ENCODE measurements at regions not wholly inside any gene's neighbourhood (a gene's known extent, or its start where the extent isn't known, plus 50 kb on each side); places are given as distances from the start of the nearest gene placed in this dataset.

DNA sequence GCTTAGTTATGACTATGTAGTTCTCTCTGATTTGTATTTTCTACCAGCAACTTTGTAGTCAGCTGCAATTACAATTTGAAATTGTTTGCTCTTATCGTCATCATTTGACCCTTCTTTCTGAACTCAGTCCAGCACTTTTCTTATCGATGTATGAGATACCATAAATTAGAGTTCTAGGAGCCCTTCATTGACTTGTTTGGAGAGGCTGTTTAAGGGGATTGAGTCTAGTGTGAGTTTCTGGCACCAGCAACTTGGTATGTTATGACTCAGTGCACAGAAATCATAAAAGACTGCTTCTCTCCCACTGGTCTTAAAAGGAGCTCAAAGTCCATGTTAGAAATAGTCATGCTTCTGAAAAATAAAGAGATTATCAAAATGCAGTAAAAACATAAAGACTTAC is 190.3 kb downstream of the TENT5A start:
- Histone ChIP-seq H3K27ac (ENCODE audit: poor library complexity, severe bottlenecking) (no peak overlapping the region), H3K9me3 (ENCODE audit: severe bottlenecking) (no peaks in the 10 kb centered on the region), H3K4me1 (ENCODE audit: insufficient read depth, poor library complexity, severe bottlenecking) (no peaks in the 10 kb centered on the region), H3K36me3 (ENCODE audit: low read depth) (no peaks in the 10 kb centered on the region), H3K27me3 (ENCODE audit: insufficient read depth, poor library complexity, severe bottlenecking) (no peaks in the 10 kb centered on the region), H3K4me3 (ENCODE audit: severe bottlenecking) (no peak overlapping the region)
- TF ChIP-seq, protein P1, sequence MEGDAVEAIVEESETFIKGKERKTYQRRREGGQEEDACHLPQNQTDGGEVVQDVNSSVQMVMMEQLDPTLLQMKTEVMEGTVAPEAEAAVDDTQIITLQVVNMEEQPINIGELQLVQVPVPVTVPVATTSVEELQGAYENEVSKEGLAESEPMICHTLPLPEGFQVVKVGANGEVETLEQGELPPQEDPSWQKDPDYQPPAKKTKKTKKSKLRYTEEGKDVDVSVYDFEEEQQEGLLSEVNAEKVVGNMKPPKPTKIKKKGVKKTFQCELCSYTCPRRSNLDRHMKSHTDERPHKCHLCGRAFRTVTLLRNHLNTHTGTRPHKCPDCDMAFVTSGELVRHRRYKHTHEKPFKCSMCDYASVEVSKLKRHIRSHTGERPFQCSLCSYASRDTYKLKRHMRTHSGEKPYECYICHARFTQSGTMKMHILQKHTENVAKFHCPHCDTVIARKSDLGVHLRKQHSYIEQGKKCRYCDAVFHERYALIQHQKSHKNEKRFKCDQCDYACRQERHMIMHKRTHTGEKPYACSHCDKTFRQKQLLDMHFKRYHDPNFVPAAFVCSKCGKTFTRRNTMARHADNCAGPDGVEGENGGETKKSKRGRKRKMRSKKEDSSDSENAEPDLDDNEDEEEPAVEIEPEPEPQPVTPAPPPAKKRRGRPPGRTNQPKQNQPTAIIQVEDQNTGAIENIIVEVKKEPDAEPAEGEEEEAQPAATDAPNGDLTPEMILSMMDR (IDR thresholded peaks at IDR 0.05; ENCODE audit: poor library complexity, severe bottlenecking): no peak
- DNase-seq (ENCODE audit: low spot score) (no peak), ATAC-seq (ENCODE audit: low read depth) (peak; percentile 38; the same call in 1 of the 3 replicates)

DNA sequence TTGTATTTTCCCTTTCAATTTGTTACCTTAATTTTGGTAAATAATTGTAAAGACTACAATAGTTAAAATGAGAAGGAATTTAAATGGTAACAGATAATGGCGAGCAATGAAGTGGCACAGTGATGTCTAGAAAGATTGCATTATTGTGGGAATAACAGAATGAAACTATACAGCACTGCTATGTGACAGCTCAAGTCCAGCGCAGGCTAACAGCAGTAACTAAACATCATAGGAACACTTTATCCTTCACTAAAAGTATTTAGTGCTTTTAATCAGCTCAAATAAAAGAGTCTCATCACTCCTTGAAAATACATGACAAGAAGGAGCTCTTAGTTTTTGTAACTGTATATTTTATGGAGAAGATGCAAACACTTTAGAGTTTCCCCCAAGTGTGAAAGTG is 190.8 kb downstream of the TENT5A start:
- DNase-seq (ENCODE audit: low spot score) (no peak), ATAC-seq (ENCODE audit: low read depth) (no peak)
- H3K9me3 ChIP-seq (ENCODE audit: severe bottlenecking): no peaks in the 10 kb centered on the region
- H3K36me3 ChIP-seq (ENCODE audit: low read depth): no peaks in the 10 kb centered on the region
- TF ChIP-seq, protein P1 (IDR thresholded peaks at IDR 0.05; ENCODE audit: poor library complexity, severe bottlenecking): no peak
- H3K27ac ChIP-seq (ENCODE audit: poor library complexity, severe bottlenecking): no peak overlapping the region
- H3K4me1 ChIP-seq (ENCODE audit: insufficient read depth, poor library complexity, severe bottlenecking): no peaks in the 10 kb centered on the region
- no peaks in the 10 kb centered on the region for H3K27me3 ChIP-seq (ENCODE audit: insufficient read depth, poor library complexity, severe bottlenecking)
- no peak overlapping the region for H3K4me3 ChIP-seq (ENCODE audit: severe bottlenecking)

DNA sequence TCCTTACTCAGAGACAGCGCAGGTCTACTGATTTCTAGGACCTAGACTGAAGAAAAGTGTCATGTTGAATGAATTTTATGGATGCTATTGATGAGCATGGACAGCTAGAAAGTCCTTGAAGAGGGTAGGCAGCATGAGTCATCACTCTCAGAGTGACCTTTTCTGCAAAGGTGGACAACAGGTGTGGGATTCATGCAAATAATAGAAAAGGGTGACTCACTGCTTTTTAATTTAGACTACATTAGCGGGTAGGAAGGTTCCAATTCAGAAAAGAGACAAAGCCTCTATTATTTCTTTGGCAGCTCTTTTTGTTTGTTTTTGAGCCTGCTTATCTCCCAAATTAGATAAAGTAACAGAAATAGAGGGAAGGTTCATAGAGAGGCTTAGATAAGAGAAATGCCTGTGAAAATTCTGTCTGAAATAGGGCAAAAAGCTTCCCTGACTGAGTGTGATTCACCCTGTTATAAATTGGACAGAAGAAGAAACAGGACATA is 191.4 kb downstream of the TENT5A start:
- H3K27me3 ChIP-seq (ENCODE audit: insufficient read depth, poor library complexity, severe bottlenecking): no peaks in the 10 kb centered on the region
- no peaks in the 10 kb centered on the region for H3K4me1 ChIP-seq (ENCODE audit: insufficient read depth, poor library complexity, severe bottlenecking)
- DNase-seq (ENCODE audit: low spot score) (no peak), ATAC-seq (ENCODE audit: low read depth) (no peak)
- TF ChIP-seq, protein P1 (IDR thresholded peaks at IDR 0.05; ENCODE audit: poor library complexity, severe bottlenecking): no peak
- no peak overlapping the region for H3K27ac ChIP-seq (ENCODE audit: poor library complexity, severe bottlenecking)
- H3K36me3 ChIP-seq (ENCODE audit: low read depth): no peaks in the 10 kb centered on the region
- H3K9me3 ChIP-seq (ENCODE audit: severe bottlenecking): no peaks in the 10 kb centered on the region
- H3K4me3 ChIP-seq (ENCODE audit: severe bottlenecking): no peak overlapping the region

DNA sequence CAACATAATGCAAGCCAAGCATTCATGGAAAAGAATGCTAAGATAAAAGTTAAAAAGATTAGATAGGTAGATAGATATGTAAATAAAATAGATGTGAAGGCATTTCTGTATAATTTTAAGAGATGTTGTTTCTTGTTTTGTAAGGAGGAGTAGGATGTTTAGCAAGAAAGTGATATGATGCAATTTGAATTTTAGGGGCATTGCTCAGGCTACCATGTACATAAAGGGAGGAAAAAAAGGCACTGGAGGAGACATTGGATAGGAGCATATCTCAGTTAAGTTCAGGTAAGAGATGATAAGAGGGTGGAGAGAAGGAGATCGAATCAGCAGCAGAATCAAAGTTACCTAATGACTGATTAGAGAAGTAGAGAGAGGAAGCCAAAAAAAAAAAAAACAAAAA is 194.7 kb downstream of the TENT5A start:
- Histone ChIP-seq H3K36me3 (ENCODE audit: low read depth) (no peaks in the 10 kb centered on the region), H3K27me3 (ENCODE audit: insufficient read depth, poor library complexity, severe bottlenecking) (no peaks in the 10 kb centered on the region), H3K27ac (ENCODE audit: poor library complexity, severe bottlenecking) (no peak overlapping the region), H3K4me1 (ENCODE audit: insufficient read depth, poor library complexity, severe bottlenecking) (no peaks in the 10 kb centered on the region), H3K9me3 (ENCODE audit: severe bottlenecking) (no peaks in the 10 kb centered on the region), H3K4me3 (ENCODE audit: severe bottlenecking) (no peak overlapping the region)
- no peak for ATAC-seq (ENCODE audit: low read depth)
- no peak for DNase-seq (ENCODE audit: low spot score)
- TF ChIP-seq, protein P1 (IDR thresholded peaks at IDR 0.05; ENCODE audit: poor library complexity, severe bottlenecking): no peak

DNA sequence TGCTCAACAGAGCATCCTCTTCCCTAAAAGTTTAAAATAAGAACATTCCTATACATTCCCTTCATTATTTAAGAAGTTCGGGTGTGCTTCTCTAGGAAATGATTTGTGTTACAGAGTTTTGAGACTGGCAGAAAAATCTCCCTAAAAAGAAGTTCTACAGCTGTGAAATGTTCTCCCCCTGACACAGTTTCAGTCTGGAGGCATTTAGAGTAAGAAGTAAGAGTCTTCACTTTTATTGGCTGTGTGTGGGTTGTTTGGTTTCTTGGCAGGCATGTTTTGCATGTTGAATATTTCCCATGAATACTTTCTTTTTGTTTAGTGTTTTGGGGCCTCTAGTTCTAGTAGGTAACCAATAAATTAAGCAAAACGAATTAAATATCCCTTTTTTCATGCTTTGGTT is 195.9 kb downstream of the TENT5A start:
- no peak for ATAC-seq (ENCODE audit: low read depth)
- no peak overlapping the region for H3K27ac ChIP-seq (ENCODE audit: poor library complexity, severe bottlenecking)
- TF ChIP-seq, protein P1 (IDR thresholded peaks at IDR 0.05; ENCODE audit: poor library complexity, severe bottlenecking): no peak
- H3K9me3 ChIP-seq (ENCODE audit: severe bottlenecking): no peaks in the 10 kb centered on the region
- H3K4me3 ChIP-seq (ENCODE audit: severe bottlenecking): no peak overlapping the region
- H3K4me1 ChIP-seq (ENCODE audit: insufficient read depth, poor library complexity, severe bottlenecking): no peaks in the 10 kb centered on the region
- H3K27me3 ChIP-seq (ENCODE audit: insufficient read depth, poor library complexity, severe bottlenecking): no peaks in the 10 kb centered on the region
- H3K36me3 ChIP-seq (ENCODE audit: low read depth): no peaks in the 10 kb centered on the region
- DNase-seq (ENCODE audit: low spot score): no peak
